A673 (cell line): ENCODE measurements at regions not wholly inside any gene's neighbourhood (a gene's known extent, or its start where the extent isn't known, plus 50 kb on each side); places are given as distances from the start of the nearest gene placed in this dataset.

Source experiments
- BruUV-seq: library from RNA; stranded (reverse); fragments of 400-500 nt; replicated peaks from 2 replicates; lab custom pipeline; 2021; lab: Mats Ljungman, UMichigan
- CTCF ChIA-PET: fragments of 300-600 bp; sonication (Branson Sonifier 250); formaldehyde crosslinking; loops from one replicate; lab custom pipeline; 2022; ENCODE audit warnings: antibody characterized with exemption; lab: Charles Lee
- POLR2A ChIA-PET: fragments of 300-600 bp; sonication (Branson Sonifier 250); formaldehyde crosslinking; loops from one replicate; lab custom pipeline; 2022; ENCODE audit warnings: antibody characterized with exemption; ENCODE audit not compliant: low non-redundant PET; lab: Charles Lee
- DNase-seq: peaks from one replicate; pipeline ENCODE4 v3.0.0-alpha.2; 2015; ENCODE audit warnings: low spot score
- H3K27ac ChIP-seq: fragments of 200-600 bp; sonication (generic); 2 replicates; pipeline ENCODE4 v1.5.1; 2016; ENCODE audit warnings: mixed run types, low read depth, mild to moderate bottlenecking, mixed read lengths, antibody characterized with exemption, low read length; ENCODE audit not compliant: poor library complexity, severe bottlenecking
- H3K27me3 ChIP-seq: fragments of 200-600 bp; sonication (generic); replicated peaks from 2 replicates; pipeline ENCODE4 v1.6.1; 2017; ENCODE audit warnings: mixed run types, low read depth, mild to moderate bottlenecking, mixed read lengths, antibody characterized with exemption, low read length; ENCODE audit not compliant: insufficient read depth, poor library complexity
- H3K36me3 ChIP-seq: fragments of 200-600 bp; sonication (generic); 2 replicates; pipeline ENCODE4 v1.6.1; 2016; ENCODE audit warnings: mixed run types, mild to moderate bottlenecking, mixed read lengths, antibody characterized with exemption, low read length; ENCODE audit not compliant: insufficient read depth, poor library complexity, severe bottlenecking
- H3K4me1 ChIP-seq: fragments of 200-600 bp; sonication (generic); 2 replicates; pipeline ENCODE4 v1.6.1; 2017; ENCODE audit warnings: mixed run types, mild to moderate bottlenecking, mixed read lengths, antibody characterized with exemption, low read length; ENCODE audit not compliant: insufficient read depth, poor library complexity, severe bottlenecking
- H3K4me3 ChIP-seq: fragments of 200-600 bp; sonication (generic); 2 replicates; pipeline ENCODE4 v1.5.1; 2016; ENCODE audit warnings: low read depth, mixed run types, mild to moderate bottlenecking, mixed read lengths, low read length; ENCODE audit not compliant: poor library complexity, severe bottlenecking
- H3K9me3 ChIP-seq: fragments of 200-600 bp; sonication (generic); 2 replicates; pipeline ENCODE4 v1.6.1; 2016; ENCODE audit warnings: mixed run types, low read depth, mild to moderate bottlenecking, mixed read lengths, antibody characterized with exemption, low read length; ENCODE audit not compliant: poor library complexity, severe bottlenecking
- CTCF ChIP-seq: fragments of 300-800, 200-600 bp; sonication (generic); conservative IDR thresholded peaks from 2 replicates; pipeline ENCODE4 v1.5.1; 2017; ENCODE audit warnings: low read depth, mild to moderate bottlenecking, antibody characterized with exemption, low read length, moderate library complexity, mixed read lengths
- EZH2 ChIP-seq: fragments of 200-600 bp; sonication (generic); IDR thresholded peaks from 2 replicates; pipeline ENCODE4 v1.6.1; 2017; ENCODE audit warnings: borderline replicate concordance, low read depth, mild to moderate bottlenecking, mixed read lengths, antibody characterized with exemption, low read length; ENCODE audit not compliant: poor library complexity, severe bottlenecking
- intact Hi-C: fragments of 100-400 bp; cut with micrococcal nuclease; formaldehyde crosslinking; loops from one replicate; pipeline ENCODE4 v1.10.0; 2022; ENCODE audit not compliant: unreplicated experiment

GRCh38 chr18:39344487-39344886 lies 1778.9 kb upstream of the CELF4 start:
- ChIA-PET CTCF (no interaction called here), POLR2A (no interaction called here)
- Histone ChIP-seq H3K4me3 (no peak overlapping the region), H3K27me3 (no peaks in the 10 kb centered on the region), H3K4me1 (peaks cover 6% of the 10 kb centered on the region), H3K9me3 (no peaks in the 10 kb centered on the region), H3K36me3 (no peaks in the 10 kb centered on the region), H3K27ac (no peak overlapping the region)
- intact Hi-C loops = no loop called here
- TF ChIP-seq CTCF (no peak), EZH2 (no peak)
- BruUV-seq = no TSS peak
- DNase-seq = no peak

DNA sequence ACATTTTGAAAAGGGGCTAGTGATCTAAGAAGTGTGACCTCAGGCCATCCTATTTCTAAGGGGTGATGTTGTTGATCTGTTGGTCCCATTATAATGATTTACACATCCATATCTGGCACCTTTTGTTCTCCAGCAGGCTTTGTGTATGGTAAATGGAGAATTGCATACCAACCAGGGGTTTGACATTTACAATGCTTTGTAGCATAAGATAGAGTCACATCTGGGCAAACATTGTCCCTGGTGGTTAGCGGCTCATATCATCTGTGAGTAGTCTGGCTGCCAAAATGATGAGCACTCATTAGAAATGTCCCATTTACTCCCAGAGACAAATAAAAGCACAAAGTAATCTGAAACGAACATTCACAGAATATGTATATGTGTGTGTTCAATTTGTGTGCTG lies 1775.5 kb upstream of the CELF4 start:
- CTCF ChIA-PET = no interaction called here
- Histone ChIP-seq H3K36me3 (no peaks in the 10 kb centered on the region), H3K4me1 (peaks cover 6% of the 10 kb centered on the region), H3K27ac (no peak overlapping the region), H3K27me3 (no peaks in the 10 kb centered on the region), H3K4me3 (no peak overlapping the region), H3K9me3 (no peaks in the 10 kb centered on the region)
- POLR2A ChIA-PET = no interaction called here
- intact Hi-C loops = no loop called here
- DNase-seq = no peak
- TF ChIP-seq EZH2 = no peak
- TF ChIP-seq CTCF = no peak
- BruUV-seq = no TSS peak

DNA sequence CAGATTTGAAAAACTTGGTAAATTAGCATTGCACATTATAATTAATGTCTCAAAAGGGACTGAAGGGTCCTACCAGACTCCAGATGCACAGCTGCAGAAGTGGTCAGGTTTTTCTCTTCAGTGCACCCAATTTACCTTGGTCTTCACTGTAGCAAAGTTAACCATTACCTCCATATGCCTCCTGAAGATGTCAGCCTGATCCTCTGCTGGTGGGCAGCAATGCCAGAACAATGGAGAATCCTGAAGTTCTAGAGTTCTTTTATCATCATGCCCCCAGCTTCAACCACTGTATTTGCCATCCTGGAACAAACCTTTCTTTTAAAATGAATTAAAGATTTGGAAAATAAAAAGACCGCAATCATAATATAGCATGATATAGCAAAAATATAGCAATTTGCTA lies 1774.8 kb upstream of the CELF4 start:
- ChIA-PET CTCF (no interaction called here), POLR2A (no interaction called here)
- DNase-seq = no peak
- no peaks in the 10 kb centered on the region for H3K27me3 ChIP-seq
- intact Hi-C loops = no loop called here
- BruUV-seq = no TSS peak
- no peak overlapping the region for H3K4me3 ChIP-seq
- no peak overlapping the region for H3K27ac ChIP-seq
- H3K4me1 ChIP-seq = peaks cover 5% of the 10 kb centered on the region
- no peaks in the 10 kb centered on the region for H3K9me3 ChIP-seq
- no peaks in the 10 kb centered on the region for H3K36me3 ChIP-seq
- TF ChIP-seq CTCF = no peak
- no peak for TF ChIP-seq EZH2
